A673 (cell line): ENCODE measurements at regions not wholly inside any gene's neighbourhood (a gene's known extent, or its start where the extent isn't known, plus 50 kb on each side); places are given as distances from the start of the nearest gene placed in this dataset.
"Not testable (repeated sequence)": the region's sequence is repeated elsewhere in the genome, so short reads cannot be mapped to it uniquely, and the experiment has no call there.

Experiments
- BruUV-seq: library from RNA; stranded (reverse); fragments of 400-500 nt; replicated peaks from 2 replicates; lab custom pipeline; 2021; lab: Mats Ljungman, UMichigan
- CTCF ChIA-PET: fragments of 300-600 bp; sonication (Branson Sonifier 250); formaldehyde crosslinking; loops from one replicate; lab custom pipeline; 2022; ENCODE audit warnings: antibody characterized with exemption; lab: Charles Lee
- POLR2A ChIA-PET: fragments of 300-600 bp; sonication (Branson Sonifier 250); formaldehyde crosslinking; loops from one replicate; lab custom pipeline; 2022; ENCODE audit warnings: antibody characterized with exemption; ENCODE audit not compliant: low non-redundant PET; lab: Charles Lee
- DNase-seq: peaks from one replicate; pipeline ENCODE4 v3.0.0-alpha.2; 2015; ENCODE audit warnings: low spot score
- H3K27ac ChIP-seq: fragments of 200-600 bp; sonication (generic); 2 replicates; pipeline ENCODE4 v1.5.1; 2016; ENCODE audit warnings: mixed run types, low read depth, mild to moderate bottlenecking, mixed read lengths, antibody characterized with exemption, low read length; ENCODE audit not compliant: poor library complexity, severe bottlenecking
- H3K27me3 ChIP-seq: fragments of 200-600 bp; sonication (generic); replicated peaks from 2 replicates; pipeline ENCODE4 v1.6.1; 2017; ENCODE audit warnings: mixed run types, low read depth, mild to moderate bottlenecking, mixed read lengths, antibody characterized with exemption, low read length; ENCODE audit not compliant: insufficient read depth, poor library complexity
- H3K36me3 ChIP-seq: fragments of 200-600 bp; sonication (generic); 2 replicates; pipeline ENCODE4 v1.6.1; 2016; ENCODE audit warnings: mixed run types, mild to moderate bottlenecking, mixed read lengths, antibody characterized with exemption, low read length; ENCODE audit not compliant: insufficient read depth, poor library complexity, severe bottlenecking
- H3K4me1 ChIP-seq: fragments of 200-600 bp; sonication (generic); 2 replicates; pipeline ENCODE4 v1.6.1; 2017; ENCODE audit warnings: mixed run types, mild to moderate bottlenecking, mixed read lengths, antibody characterized with exemption, low read length; ENCODE audit not compliant: insufficient read depth, poor library complexity, severe bottlenecking
- H3K4me3 ChIP-seq: fragments of 200-600 bp; sonication (generic); 2 replicates; pipeline ENCODE4 v1.5.1; 2016; ENCODE audit warnings: low read depth, mixed run types, mild to moderate bottlenecking, mixed read lengths, low read length; ENCODE audit not compliant: poor library complexity, severe bottlenecking
- H3K9me3 ChIP-seq: fragments of 200-600 bp; sonication (generic); 2 replicates; pipeline ENCODE4 v1.6.1; 2016; ENCODE audit warnings: mixed run types, low read depth, mild to moderate bottlenecking, mixed read lengths, antibody characterized with exemption, low read length; ENCODE audit not compliant: poor library complexity, severe bottlenecking
- CTCF ChIP-seq: fragments of 300-800, 200-600 bp; sonication (generic); conservative IDR thresholded peaks from 2 replicates; pipeline ENCODE4 v1.5.1; 2017; ENCODE audit warnings: low read depth, mild to moderate bottlenecking, antibody characterized with exemption, low read length, moderate library complexity, mixed read lengths
- EZH2 ChIP-seq: fragments of 200-600 bp; sonication (generic); IDR thresholded peaks from 2 replicates; pipeline ENCODE4 v1.6.1; 2017; ENCODE audit warnings: borderline replicate concordance, low read depth, mild to moderate bottlenecking, mixed read lengths, antibody characterized with exemption, low read length; ENCODE audit not compliant: poor library complexity, severe bottlenecking
- intact Hi-C: fragments of 100-400 bp; cut with micrococcal nuclease; formaldehyde crosslinking; loops from one replicate; pipeline ENCODE4 v1.10.0; 2022; ENCODE audit not compliant: unreplicated experiment

DNA sequence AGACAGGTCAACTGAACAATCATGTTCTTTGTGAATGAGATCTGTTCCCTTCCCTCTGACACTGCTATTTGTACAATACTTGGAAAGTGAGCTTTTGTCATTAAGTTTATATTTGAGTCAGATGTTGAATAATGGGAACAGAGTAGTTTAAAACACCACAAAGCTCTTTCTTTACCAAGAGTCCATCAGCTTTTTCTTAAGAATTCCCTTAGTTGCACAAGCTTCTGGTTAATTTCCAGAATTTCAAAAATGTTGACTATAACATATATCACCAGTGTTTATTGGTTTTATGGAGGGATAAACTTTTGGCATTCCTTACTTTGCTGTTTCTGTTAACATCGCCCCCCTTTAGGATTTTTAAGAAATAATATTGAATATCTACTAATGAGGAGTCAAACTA, 403.7 kb downstream of the CCDC85A start:
- H3K27me3 ChIP-seq: no peaks in the 10 kb centered on the region
- no peak overlapping the region for H3K27ac ChIP-seq
- no peak for TF ChIP-seq CTCF
- H3K4me1 ChIP-seq: no peaks in the 10 kb centered on the region
- no peaks in the 10 kb centered on the region for H3K36me3 ChIP-seq
- ChIA-PET POLR2A (no interaction called here), CTCF (no interaction called here)
- intact Hi-C loops: no loop called here
- DNase-seq: no peak
- no peak overlapping the region for H3K4me3 ChIP-seq
- no TSS peak for BruUV-seq
- no peaks in the 10 kb centered on the region for H3K9me3 ChIP-seq

DNA sequence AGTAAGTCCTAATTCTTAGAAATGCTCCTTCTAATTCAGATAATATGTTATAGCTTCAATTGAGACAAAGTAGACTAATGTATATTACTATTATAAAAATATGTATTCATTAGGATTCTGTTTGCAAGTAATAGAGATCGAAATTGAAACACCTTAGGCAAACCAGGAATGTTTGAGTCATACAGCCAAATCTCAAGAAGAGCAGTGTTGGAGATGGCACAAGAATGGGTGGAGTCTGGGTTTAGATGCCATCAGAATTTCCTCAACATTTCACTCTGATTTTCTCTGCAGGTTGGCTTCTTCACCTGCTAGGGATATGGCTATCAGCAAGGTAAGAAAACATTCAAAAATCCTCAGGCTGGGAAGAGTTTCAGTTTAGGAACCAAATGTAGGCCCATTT, 405.4 kb downstream of the CCDC85A start:
- no peaks in the 10 kb centered on the region for H3K4me1 ChIP-seq
- no peaks in the 10 kb centered on the region for H3K9me3 ChIP-seq
- TF ChIP-seq EZH2: no peak
- no peak for TF ChIP-seq CTCF
- intact Hi-C loops: no loop called here
- no peaks in the 10 kb centered on the region for H3K27me3 ChIP-seq
- no peak overlapping the region for H3K4me3 ChIP-seq
- DNase-seq: no peak
- ChIA-PET POLR2A (no interaction called here), CTCF (no interaction called here)
- no TSS peak for BruUV-seq
- H3K27ac ChIP-seq: no peak overlapping the region
- no peaks in the 10 kb centered on the region for H3K36me3 ChIP-seq

DNA sequence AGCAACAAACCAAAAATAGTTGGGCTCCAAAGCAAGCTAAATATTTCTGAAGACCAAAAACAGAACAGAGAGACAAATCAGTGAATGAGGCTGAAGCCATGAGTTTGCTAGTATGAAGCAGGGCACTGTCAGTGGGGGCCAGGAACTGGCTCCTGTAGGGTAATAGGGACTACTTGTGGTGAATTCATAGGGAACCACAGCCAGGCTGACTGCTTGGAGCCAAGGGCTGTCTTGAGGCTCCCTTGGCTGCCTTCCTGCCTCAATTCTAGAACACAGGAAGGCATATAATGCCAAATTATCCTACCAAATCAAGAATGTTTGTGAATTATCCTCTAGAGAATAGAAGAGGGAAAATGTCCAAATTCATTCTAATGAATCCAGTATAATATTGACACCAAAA, 406.0 kb downstream of the CCDC85A start:
- H3K27ac ChIP-seq: no peak overlapping the region
- TF ChIP-seq CTCF (no peak), EZH2 (no peak)
- no TSS peak for BruUV-seq
- no peak overlapping the region for H3K4me3 ChIP-seq
- H3K36me3 ChIP-seq: no peaks in the 10 kb centered on the region
- no peaks in the 10 kb centered on the region for H3K27me3 ChIP-seq
- CTCF ChIA-PET: no interaction called here
- intact Hi-C loops: no loop called here
- POLR2A ChIA-PET: no interaction called here
- H3K4me1 ChIP-seq: no peaks in the 10 kb centered on the region
- peak; percentile 13 for DNase-seq
- H3K9me3 ChIP-seq: no peaks in the 10 kb centered on the region

DNA sequence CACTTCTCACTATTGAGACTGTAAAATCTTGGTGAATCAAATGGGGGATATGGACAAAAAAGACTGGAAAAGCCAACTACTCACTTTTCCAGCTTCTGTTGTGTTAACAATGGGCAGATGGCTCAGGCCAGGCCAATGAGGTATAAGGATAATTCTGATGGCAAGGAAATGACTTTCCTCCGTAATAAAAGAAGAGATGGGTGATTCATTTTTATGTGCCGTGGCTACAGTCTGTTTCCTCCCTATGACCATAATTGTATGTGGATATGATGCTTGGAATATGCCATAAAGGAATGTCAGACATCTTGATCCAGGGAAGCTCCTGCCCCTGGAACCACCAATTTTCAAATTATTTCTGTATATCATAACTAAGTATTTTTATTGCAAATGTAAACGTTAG, 406.8 kb downstream of the CCDC85A start:
- intact Hi-C loops: no loop called here
- ChIA-PET CTCF (no interaction called here), POLR2A (no interaction called here)
- TF ChIP-seq EZH2 (no peak), CTCF (no peak)
- Histone ChIP-seq H3K27ac (no peak overlapping the region), H3K36me3 (no peaks in the 10 kb centered on the region), H3K27me3 (no peaks in the 10 kb centered on the region), H3K4me1 (no peaks in the 10 kb centered on the region), H3K4me3 (no peak overlapping the region), H3K9me3 (no peaks in the 10 kb centered on the region)
- no peak for DNase-seq
- BruUV-seq: no TSS peak

DNA sequence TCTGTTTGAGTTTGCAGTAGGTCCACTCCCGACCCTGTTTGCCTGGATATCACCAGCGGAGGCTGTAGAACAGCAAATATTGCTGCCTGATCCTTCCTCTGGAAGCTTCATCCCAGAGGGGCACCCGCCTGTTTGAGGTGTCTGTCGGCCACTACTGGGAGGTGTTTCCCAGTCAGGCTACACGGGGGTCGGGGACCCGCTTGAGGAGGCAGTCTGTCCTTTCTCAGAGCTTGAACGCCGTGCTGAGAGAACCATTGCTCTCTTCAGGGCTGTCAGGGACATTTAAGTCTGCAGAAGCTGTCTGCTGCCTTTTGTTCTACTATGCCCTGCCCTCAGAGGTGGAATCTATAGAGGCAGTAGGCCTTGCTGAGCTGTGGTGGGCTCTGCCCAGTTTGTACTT, 422.3 kb downstream of the CCDC85A start:
- H3K4me1 ChIP-seq, CTCF ChIA-PET, intact Hi-C loops, H3K9me3 ChIP-seq, POLR2A ChIA-PET, DNase-seq, H3K36me3 ChIP-seq, H3K27ac ChIP-seq, BruUV-seq, H3K4me3 ChIP-seq, H3K27me3 ChIP-seq: not testable (repeated sequence)
